Karpas-422 (cell line): ENCODE measurements at regions not wholly inside any gene's neighbourhood (a gene's known extent, or its start where the extent isn't known, plus 50 kb on each side); places are given as distances from the start of the nearest gene placed in this dataset.

Experiments used
- DNase-seq: peaks from one replicate; pipeline ENCODE4 v3.0.0-alpha.2; 2015
- H2AFZ ChIP-seq: fragments of 200-600 bp; sonication (generic); 2 replicates; pipeline ENCODE4 v1.6.1; 2014; ENCODE audit warnings: antibody characterized with exemption, low read length, mixed read lengths
- H3K27ac ChIP-seq: fragments of 200-600 bp; sonication (generic); 2 replicates; pipeline ENCODE4 v1.5.1; 2014; ENCODE audit warnings: mild to moderate bottlenecking, low read length, moderate library complexity
- H3K27me3 ChIP-seq: fragments of 200-600 bp; sonication (generic); 2 replicates; pipeline ENCODE4 v1.6.1; 2014; ENCODE audit warnings: low read length, mixed read lengths
- H3K36me3 ChIP-seq: fragments of 200-600 bp; sonication (generic); 2 replicates; pipeline ENCODE4 v1.6.1; 2014; ENCODE audit warnings: low read length, mixed read lengths; ENCODE audit not compliant: insufficient read depth
- H3K4me1 ChIP-seq: fragments of 200-600 bp; sonication (generic); 2 replicates; pipeline ENCODE4 v1.6.1; 2014; ENCODE audit warnings: mild to moderate bottlenecking, low read length, mixed read lengths
- H3K4me2 ChIP-seq: fragments of 200-600 bp; sonication (generic); 2 replicates; pipeline ENCODE4 v1.6.1; 2014; ENCODE audit warnings: low read length, low read depth, mild to moderate bottlenecking; ENCODE audit not compliant: poor library complexity, severe bottlenecking
- H3K4me3 ChIP-seq: fragments of 200-600 bp; sonication (generic); 2 replicates; pipeline ENCODE4 v1.5.1; 2014; ENCODE audit warnings: mild to moderate bottlenecking, antibody characterized with exemption, low read length, mixed read lengths
- H3K79me2 ChIP-seq: fragments of 200-600 bp; sonication (generic); 2 replicates; pipeline ENCODE4 v1.6.1; 2014; ENCODE audit warnings: mild to moderate bottlenecking, low read length, mixed read lengths
- H3K9ac ChIP-seq: fragments of 200-600 bp; sonication (generic); 2 replicates; pipeline ENCODE4 v1.6.0; 2014; ENCODE audit warnings: low read length
- H3K9me2 ChIP-seq: fragments of 200-600 bp; sonication (generic), shearing (Covaris generic); replicated peaks from 2 replicates; pipeline ENCODE4 v1.6.0; 2014; ENCODE audit warnings: mild to moderate bottlenecking, low read length, moderate library complexity; ENCODE audit not compliant: insufficient read depth
- H3K9me3 ChIP-seq: fragments of 300-700, 200-600 bp; sonication (generic); 2 replicates; pipeline ENCODE4 v1.6.1; 2014; ENCODE audit warnings: low read length, mixed read lengths
- H4K20me1 ChIP-seq: fragments of 200-600 bp; sonication (generic); 2 replicates; pipeline ENCODE4 v1.6.1; 2014; ENCODE audit warnings: mild to moderate bottlenecking, antibody characterized with exemption, low read length, low read depth; ENCODE audit not compliant: insufficient read depth

DNA sequence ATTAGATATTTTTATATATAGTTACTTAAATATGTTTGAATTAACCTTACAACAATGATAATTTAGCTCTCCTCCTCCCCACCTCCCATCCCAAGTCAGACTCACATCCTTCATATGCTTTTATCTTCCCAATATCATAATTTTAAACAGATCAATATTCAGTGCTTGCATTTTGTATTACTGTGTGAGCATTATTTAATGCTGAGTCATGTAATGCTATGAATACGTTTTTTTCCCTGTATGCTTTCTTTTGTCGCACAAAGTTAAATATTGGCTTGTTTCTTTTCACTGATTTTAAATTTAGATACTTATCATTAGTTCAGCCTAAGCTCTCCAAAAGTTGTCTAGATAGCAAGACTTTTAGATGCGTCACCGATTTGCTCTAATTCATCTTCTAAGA lies 471.6 kb upstream of the SGO1 start:
- H3K9ac ChIP-seq = no peak overlapping the region
- no peaks in the 10 kb centered on the region; the same call in 1 of the 2 replicates for H3K9me3 ChIP-seq
- H3K27me3 ChIP-seq = no peaks in the 10 kb centered on the region
- no peak for DNase-seq
- no peaks in the 10 kb centered on the region for H4K20me1 ChIP-seq
- H3K79me2 ChIP-seq = no peaks in the 10 kb centered on the region
- no peaks in the 10 kb centered on the region for H3K9me2 ChIP-seq
- H3K27ac ChIP-seq = no peak overlapping the region
- H2AFZ ChIP-seq = no peak overlapping the region
- H3K4me3 ChIP-seq = no peak overlapping the region
- no peak overlapping the region for H3K4me2 ChIP-seq
- H3K36me3 ChIP-seq = no peaks in the 10 kb centered on the region
- H3K4me1 ChIP-seq = no peaks in the 10 kb centered on the region

- Histone ChIP-seq H4K20me1 (no peaks in the 10 kb centered on the region), H3K4me1 (no peaks in the 10 kb centered on the region), H3K79me2 (no peaks in the 10 kb centered on the region), H3K4me3 (no peak overlapping the region), H3K9me2 (no peaks in the 10 kb centered on the region), H3K9me3 (no peaks in the 10 kb centered on the region), H2AFZ (no peak overlapping the region), H3K9ac (no peak overlapping the region), H3K36me3 (no peaks in the 10 kb centered on the region), H3K4me2 (no peak overlapping the region), H3K27ac (no peak overlapping the region), H3K27me3 (no peaks in the 10 kb centered on the region)
- DNase-seq = no peak
These were observed 466.4 kb upstream of the SGO1 start for GRCh38 chr3:20652231-20652986.

- no peaks in the 10 kb centered on the region for H3K9me2 ChIP-seq
- no peaks in the 10 kb centered on the region for H3K79me2 ChIP-seq
- no peak overlapping the region for H2AFZ ChIP-seq
- H4K20me1 ChIP-seq = no peaks in the 10 kb centered on the region
- H3K4me1 ChIP-seq = no peaks in the 10 kb centered on the region
- H3K4me3 ChIP-seq = no peak overlapping the region
- DNase-seq = no peak
- no peak overlapping the region for H3K9ac ChIP-seq
- H3K27ac ChIP-seq = no peak overlapping the region
- H3K4me2 ChIP-seq = no peak overlapping the region
- no peaks in the 10 kb centered on the region for H3K36me3 ChIP-seq
- H3K27me3 ChIP-seq = no peaks in the 10 kb centered on the region
- no peaks in the 10 kb centered on the region for H3K9me3 ChIP-seq
These were observed 462.9 kb upstream of the SGO1 start for GRCh38 chr3:20648921-20649381.

- Histone ChIP-seq H3K9ac (no peak overlapping the region), H3K9me2 (no peaks in the 10 kb centered on the region), H2AFZ (no peak overlapping the region)
These were observed 462.3 kb upstream of the SGO1 start for GRCh38 chr3:20648294-20648693.

DNA sequence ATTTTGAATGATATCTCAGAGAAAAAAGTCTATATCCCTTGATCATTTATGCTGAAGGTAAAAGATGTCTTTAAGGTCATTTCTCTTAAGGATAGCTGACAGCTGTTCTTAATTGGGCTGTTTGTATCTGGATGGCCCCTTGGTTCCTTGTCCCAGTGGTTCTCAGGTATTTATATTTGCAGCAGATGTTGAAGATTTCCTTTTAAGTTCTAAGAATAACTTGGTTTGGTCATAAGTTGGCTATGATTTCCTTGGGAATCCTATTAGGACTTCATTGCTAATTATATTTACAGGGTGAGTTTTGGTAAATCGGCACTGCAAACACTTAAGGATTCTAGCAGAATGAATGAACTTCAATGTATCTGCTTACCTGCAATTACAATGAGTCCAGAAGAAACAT lies 460.4 kb upstream of the SGO1 start:
- Histone ChIP-seq H4K20me1 (no peaks in the 10 kb centered on the region), H3K4me3 (no peak overlapping the region), H3K27me3 (no peaks in the 10 kb centered on the region), H3K4me2 (no peak overlapping the region), H3K79me2 (no peaks in the 10 kb centered on the region), H3K36me3 (no peaks in the 10 kb centered on the region), H2AFZ (no peak overlapping the region), H3K9me3 (no peaks in the 10 kb centered on the region), H3K9me2 (no peaks in the 10 kb centered on the region), H3K9ac (no peak overlapping the region), H3K27ac (no peak overlapping the region), H3K4me1 (no peaks in the 10 kb centered on the region)
- DNase-seq = no peak

More at GRCh38 chr3:20648294-20648693, 462.3 kb upstream of the SGO1 start:
- Histone ChIP-seq H3K79me2 (no peaks in the 10 kb centered on the region), H3K27ac (no peak overlapping the region), H3K36me3 (no peaks in the 10 kb centered on the region), H3K9me3 (no peaks in the 10 kb centered on the region), H3K4me3 (no peak overlapping the region), H3K4me2 (no peak overlapping the region), H3K4me1 (no peaks in the 10 kb centered on the region), H4K20me1 (no peaks in the 10 kb centered on the region), H3K27me3 (no peaks in the 10 kb centered on the region)
- DNase-seq = no peak

DNA sequence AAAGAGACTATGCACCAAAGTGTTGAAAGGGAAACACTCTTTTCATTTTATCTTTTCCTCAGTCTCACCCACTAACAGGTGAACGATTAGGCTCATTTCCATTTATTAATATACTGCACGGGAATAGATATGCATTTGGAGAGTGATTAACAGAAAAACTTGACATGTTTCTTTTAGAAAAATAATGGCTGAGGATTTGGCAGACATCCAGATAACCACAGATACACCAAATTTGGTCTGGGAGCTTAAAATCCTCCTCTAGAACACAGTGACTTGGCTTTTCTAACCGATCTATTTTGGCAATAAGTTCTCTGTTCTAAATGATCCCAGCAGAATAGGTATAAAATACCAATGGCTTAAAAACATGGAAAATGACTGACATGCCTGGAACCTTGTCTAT lies 459.3 kb upstream of the SGO1 start:
- Histone ChIP-seq H3K79me2 (no peaks in the 10 kb centered on the region), H3K36me3 (no peaks in the 10 kb centered on the region), H3K27me3 (no peaks in the 10 kb centered on the region), H3K4me3 (no peak overlapping the region), H3K4me1 (no peaks in the 10 kb centered on the region), H3K4me2 (no peak overlapping the region), H4K20me1 (no peaks in the 10 kb centered on the region), H3K9ac (no peak overlapping the region), H3K27ac (no peak overlapping the region), H2AFZ (no peak overlapping the region), H3K9me3 (no peaks in the 10 kb centered on the region), H3K9me2 (no peaks in the 10 kb centered on the region)
- no peak for DNase-seq

GRCh38 chr3:20637729-20638128 lies 451.7 kb upstream of the SGO1 start:
- H3K9me3 ChIP-seq = no peaks in the 10 kb centered on the region
- no peaks in the 10 kb centered on the region for H4K20me1 ChIP-seq
- H3K27me3 ChIP-seq = no peaks in the 10 kb centered on the region
- H3K4me2 ChIP-seq = no peak overlapping the region
- no peak overlapping the region for H3K4me3 ChIP-seq
- no peak overlapping the region for H3K9ac ChIP-seq
- no peaks in the 10 kb centered on the region for H3K9me2 ChIP-seq
- H2AFZ ChIP-seq = no peak overlapping the region
- H3K4me1 ChIP-seq = no peaks in the 10 kb centered on the region
- DNase-seq = no peak
- no peaks in the 10 kb centered on the region for H3K36me3 ChIP-seq
- no peak overlapping the region for H3K27ac ChIP-seq
- H3K79me2 ChIP-seq = no peaks in the 10 kb centered on the region

GRCh38 chr3:20622304-20622703 lies 436.3 kb upstream of the SGO1 start:
- Histone ChIP-seq H3K4me2 (no peak overlapping the region), H3K27ac (no peak overlapping the region), H3K4me3 (no peak overlapping the region), H2AFZ (no peak overlapping the region), H3K79me2 (no peaks in the 10 kb centered on the region), H3K36me3 (no peaks in the 10 kb centered on the region), H3K9me2 (no peaks in the 10 kb centered on the region; the same call in 1 of the 2 replicates), H3K9me3 (peaks cover 10% of the 10 kb centered on the region; the same call in 1 of the 2 replicates), H3K4me1 (no peaks in the 10 kb centered on the region), H4K20me1 (no peaks in the 10 kb centered on the region), H3K9ac (no peak overlapping the region), H3K27me3 (no peaks in the 10 kb centered on the region)
- DNase-seq = no peak
